ENCODE measurements at regions not wholly inside any gene's neighbourhood (a gene's known extent, or its start where the extent isn't known, plus 50 kb on each side); places are given as distances from the start of the nearest gene placed in this dataset.

- no peak overlapping the region for H3K4me3 ChIP-seq
- ChIA-PET CTCF (no interaction called here), POLR2A (ENCODE audit: unreplicated experiment) (no interaction called here)
- no peaks in the 10 kb centered on the region for H3F3A ChIP-seq (ENCODE audit: insufficient read depth, low read depth)
- H3K9me3 ChIP-seq (ENCODE audit: insufficient read depth, low read depth): no peaks in the 10 kb centered on the region
- no peaks in the 10 kb centered on the region for H3K9me2 ChIP-seq (ENCODE audit: insufficient read depth)
- no peaks in the 10 kb centered on the region for H3K27me3 ChIP-seq (ENCODE audit: insufficient read depth, low read depth)
- H3K4me2 ChIP-seq: no peak overlapping the region
- H3K36me3 ChIP-seq (ENCODE audit: low read depth): no peaks in the 10 kb centered on the region
- DNase-seq: no peak
- no peak for TF ChIP-seq CTCF (conservative IDR thresholded peaks at IDR 0.05)
- TF ChIP-seq EZH2 (IDR thresholded peaks at IDR 0.05; ENCODE audit: low read depth): no peak
- H3K79me2 ChIP-seq (ENCODE audit: low read depth): no peaks in the 10 kb centered on the region
- no peak overlapping the region for H3K27ac ChIP-seq
- H3K4me1 ChIP-seq (replicated peaks; ENCODE audit: insufficient read depth): no peaks in the 10 kb centered on the region
- intact Hi-C loops (cut with micrococcal nuclease; ENCODE audit: unreplicated experiment): no loop called here
- BruUV-seq (replicated peaks): no TSS peak
- no peak overlapping the region for H2AFZ ChIP-seq
- H4K20me1 ChIP-seq (ENCODE audit: insufficient read depth): no peaks in the 10 kb centered on the region
Observed at GRCh38 chr18:61963705-61964104, 70.9 kb upstream of the RNF152 start.

- no peaks in the 10 kb centered on the region for H3K36me3 ChIP-seq (ENCODE audit: low read depth)
- ChIA-PET CTCF (no interaction called here), POLR2A (ENCODE audit: unreplicated experiment) (interaction anchor here (0.7 kb wide), 1 partner anchor 10 kb away, joined by 4 read pairs; no protein-coding TSS in a partner anchor)
- no peaks in the 10 kb centered on the region for H3K4me1 ChIP-seq (replicated peaks; ENCODE audit: insufficient read depth)
- DNase-seq: no peak
- no peaks in the 10 kb centered on the region for H3K9me3 ChIP-seq (ENCODE audit: insufficient read depth, low read depth)
- no TSS peak for BruUV-seq (replicated peaks)
- H3K27ac ChIP-seq: no peak overlapping the region
- H3K9me2 ChIP-seq (ENCODE audit: insufficient read depth): no peaks in the 10 kb centered on the region
- no peak for TF ChIP-seq CTCF (conservative IDR thresholded peaks at IDR 0.05)
- TF ChIP-seq EZH2 (IDR thresholded peaks at IDR 0.05; ENCODE audit: low read depth): no peak
- H3K27me3 ChIP-seq (ENCODE audit: insufficient read depth, low read depth): no peaks in the 10 kb centered on the region
- no peak overlapping the region for H3K4me2 ChIP-seq
- no peaks in the 10 kb centered on the region for H3K79me2 ChIP-seq (ENCODE audit: low read depth)
- no peak overlapping the region for H2AFZ ChIP-seq
- intact Hi-C loops (cut with micrococcal nuclease; ENCODE audit: unreplicated experiment): no loop called here
- no peaks in the 10 kb centered on the region for H3F3A ChIP-seq (ENCODE audit: insufficient read depth, low read depth)
- no peaks in the 10 kb centered on the region for H4K20me1 ChIP-seq (ENCODE audit: insufficient read depth)
- no peak overlapping the region for H3K4me3 ChIP-seq
Observed at GRCh38 chr18:61957801-61958516, 65.2 kb upstream of the RNF152 start.

- BruUV-seq (replicated peaks): no TSS peak
Observed at GRCh38 chr18:61955644-61956043, 62.8 kb upstream of the RNF152 start.

More at GRCh38 chr18:61955644-61956043, 62.8 kb upstream of the RNF152 start:
- no peaks in the 10 kb centered on the region for H3K9me2 ChIP-seq (ENCODE audit: insufficient read depth)
- H3K4me1 ChIP-seq (replicated peaks; ENCODE audit: insufficient read depth): no peaks in the 10 kb centered on the region
- H3K9me3 ChIP-seq (ENCODE audit: insufficient read depth, low read depth): no peaks in the 10 kb centered on the region
- H4K20me1 ChIP-seq (ENCODE audit: insufficient read depth): no peaks in the 10 kb centered on the region
- DNase-seq: no peak
- TF ChIP-seq EZH2 (IDR thresholded peaks at IDR 0.05; ENCODE audit: low read depth) (no peak), CTCF (conservative IDR thresholded peaks at IDR 0.05) (no peak)
- no peaks in the 10 kb centered on the region for H3F3A ChIP-seq (ENCODE audit: insufficient read depth, low read depth)
- intact Hi-C loops (cut with micrococcal nuclease; ENCODE audit: unreplicated experiment): no loop called here
- POLR2A ChIA-PET (ENCODE audit: unreplicated experiment): no interaction called here
- no peaks in the 10 kb centered on the region for H3K36me3 ChIP-seq (ENCODE audit: low read depth)
- no peak overlapping the region for H2AFZ ChIP-seq
- H3K27ac ChIP-seq: no peak overlapping the region
- CTCF ChIA-PET: no interaction called here
- no peaks in the 10 kb centered on the region for H3K27me3 ChIP-seq (ENCODE audit: insufficient read depth, low read depth)
- no peak overlapping the region for H3K4me3 ChIP-seq
- no peak overlapping the region for H3K4me2 ChIP-seq
- H3K79me2 ChIP-seq (ENCODE audit: low read depth): no peaks in the 10 kb centered on the region

Measured in PC-9 (cell line).